ENCODE measurements at regions not wholly inside any gene's neighbourhood (a gene's known extent, or its start where the extent isn't known, plus 50 kb on each side); places are given as distances from the start of the nearest gene placed in this dataset.
A peak's percentile ranks its signal among the peaks of the same experiment; 100 is the strongest.
"Not testable (repeated sequence)": the region's sequence is repeated elsewhere in the genome, so short reads cannot be mapped to it uniquely, and the experiment has no call there.

- no peak for DNase-seq
These were observed 172.7 kb upstream of the NLGN4Y start for GRCh38 chrY:14351590-14351989.

- no peak for DNase-seq
These were observed 168.2 kb upstream of the NLGN4Y start for GRCh38 chrY:14356154-14356553.

- no peak for DNase-seq
These were observed 163.4 kb upstream of the NLGN4Y start for GRCh38 chrY:14360748-14361500.

- no peak for DNase-seq
These were observed 150.7 kb upstream of the NLGN4Y start for GRCh38 chrY:14373608-14374007.

- no peak for DNase-seq
These were observed 146.1 kb upstream of the NLGN4Y start for GRCh38 chrY:14378217-14378616.

GRCh38 chrY:14410549-14411030 lies 113.7 kb upstream of the NLGN4Y start:
- DNase-seq = not testable (repeated sequence)

GRCh38 chrY:14411334-14411733 lies 113.0 kb upstream of the NLGN4Y start:
- no peak for DNase-seq

- no peak for DNase-seq
These were observed 87.8 kb upstream of the NLGN4Y start for GRCh38 chrY:14436546-14436945.

GRCh38 chrY:14437626-14438025 lies 86.7 kb upstream of the NLGN4Y start:
- no peak for DNase-seq

GRCh38 chrY:14438395-14438794 lies 85.9 kb upstream of the NLGN4Y start:
- DNase-seq = no peak

GRCh38 chrY:14444550-14444949 lies 79.8 kb upstream of the NLGN4Y start:
- no peak for DNase-seq

- no peak for DNase-seq
These were observed 56.1 kb upstream of the NLGN4Y start for GRCh38 chrY:14468151-14468683.

- DNase-seq = peak in 1 of 58 donors; percentile 0
These were observed 51.9 kb upstream of the NLGN4Y start for GRCh38 chrY:14472421-14472820.

- no peak for DNase-seq
These were observed 51.0 kb upstream of the NLGN4Y start for GRCh38 chrY:14473320-14473719.

All from anterior cingulate cortex (tissue), 58 donors.